CD4-positive, CD25-positive, alpha-beta regulatory T cell (primary cell): ENCODE measurements at regions not wholly inside any gene's neighbourhood (a gene's known extent, or its start where the extent isn't known, plus 50 kb on each side); places are given as distances from the start of the nearest gene placed in this dataset.
"Not testable (repeated sequence)": the region's sequence is repeated elsewhere in the genome, so short reads cannot be mapped to it uniquely, and the experiment has no call there.

Experiments
- ATAC-seq, 2 donors: fragments of 150-1000 bp; cut with Tn5 transposase; one replicate each; pipeline ENCODE4 v1.10.0; 2021; ENCODE audit warnings: low read depth in 2 of 2, moderate number of reproducible peaks in 2 of 2, moderate library complexity in 1 of 2
- DNase-seq, 3 donors: peaks; one replicate each; pipeline versions ENCODE4 v3.0.0 to v3.0.0-alpha.2; 2012 to 2022; ENCODE audit warnings: mixed read lengths in 1 of 3
- H3K27ac ChIP-seq: one replicate; pipeline ENCODE4 v1.7.0; 2013; ENCODE audit warnings: mild to moderate bottlenecking, low read length; ENCODE audit not compliant: insufficient read depth, poor library complexity, severe bottlenecking
- H3K27me3 ChIP-seq: one replicate; pipeline ENCODE4 v1.7.0; 2013; ENCODE audit warnings: low read length; ENCODE audit not compliant: control insufficient read depth, insufficient read depth
- H3K36me3 ChIP-seq: one replicate; pipeline ENCODE4 v1.7.0; 2013; ENCODE audit warnings: mild to moderate bottlenecking, low read length, moderate library complexity; ENCODE audit not compliant: control insufficient read depth, insufficient read depth
- H3K4me1 ChIP-seq: 2 replicates; pipeline ENCODE4 v1.7.0; 2013; ENCODE audit warnings: mild to moderate bottlenecking, low read length; ENCODE audit not compliant: insufficient read depth, control insufficient read depth, poor library complexity, severe bottlenecking
- H3K4me3 ChIP-seq: one replicate; pipeline ENCODE4 v1.7.0; 2013; ENCODE audit warnings: low read depth, mild to moderate bottlenecking, low read length, moderate library complexity
- H3K9me3 ChIP-seq, 2 experiments: 1 replicate in 1 of 2; 2 replicates in 1 of 2; pipeline ENCODE4 v1.7.0; 2013; ENCODE audit warnings: low read length in 2 of 2, mild to moderate bottlenecking in 1 of 2, moderate library complexity in 1 of 2; ENCODE audit not compliant: control insufficient read depth in 2 of 2
- H3K27ac Mint-ChIP-seq, 3 donors: one replicate each; pipeline ENCODE4 v1.8.0; 2020 to 2022; ENCODE audit warnings: mild to moderate bottlenecking in 3 of 3, mixed read lengths in 3 of 3, moderate library complexity in 2 of 3
- H3K27me3 Mint-ChIP-seq: one replicate; pipeline ENCODE4 v1.8.0; 2022; ENCODE audit warnings: mild to moderate bottlenecking, mixed read lengths
- H3K36me3 Mint-ChIP-seq: one replicate; pipeline ENCODE4 v1.8.0; 2020; ENCODE audit warnings: mixed read lengths
- H3K4me1 Mint-ChIP-seq, 4 donors: one replicate each; pipeline ENCODE4 v1.8.0; 2020 to 2022; ENCODE audit warnings: mixed read lengths in 4 of 4, mild to moderate bottlenecking in 1 of 4
- H3K4me3 Mint-ChIP-seq, 4 donors: one replicate each; pipeline ENCODE4 v1.8.0; 2020 to 2022; ENCODE audit warnings: mild to moderate bottlenecking in 4 of 4, mixed read lengths in 4 of 4, moderate library complexity in 3 of 4
- H3K9me3 Mint-ChIP-seq, 7 donors: one replicate each; pipeline ENCODE4 v1.8.0; 2020 to 2022; ENCODE audit warnings: mixed read lengths in 7 of 7, mild to moderate bottlenecking in 3 of 7, moderate library complexity in 2 of 7

GRCh38 chr5:119299242-119299614 lies 56.6 kb upstream of the TNFAIP8 start:
- H3K36me3 ChIP-seq, H3K9me3 ChIP-seq, H3K27me3 ChIP-seq, H3K27me3 Mint-ChIP-seq, DNase-seq, ATAC-seq: not testable (repeated sequence)
- H3K4me3 ChIP-seq = peak overlapping the region; percentile 37
- H3K27ac ChIP-seq = peak overlapping the region; percentile 76
- peaks cover 0 to 27% (median 0%) of the 10 kb centered on the region in 7 donors for H3K9me3 Mint-ChIP-seq
- peaks cover 29 to 69% (median 47%) of the 10 kb centered on the region in 4 donors for H3K4me1 Mint-ChIP-seq
- peaks cover 45% of the 10 kb centered on the region for H3K4me1 ChIP-seq
- H3K36me3 Mint-ChIP-seq = peaks cover 20% of the 10 kb centered on the region
- H3K27ac Mint-ChIP-seq = peak overlapping the region; percentile 97 to 99 (median 99)
- H3K4me3 Mint-ChIP-seq = peak overlapping the region; percentile 90 to 96 (median 92)

- H3K4me3 Mint-ChIP-seq = peak overlapping the region; percentile 90 to 96 (median 92)
- H3K27me3 Mint-ChIP-seq, H3K36me3 ChIP-seq, H3K27me3 ChIP-seq, H3K9me3 ChIP-seq: not testable (repeated sequence)
- Histone ChIP-seq H3K4me3 (peak overlapping the region; percentile 80), H3K4me1 (peaks cover 50% of the 10 kb centered on the region), H3K27ac (peak overlapping the region; percentile 76)
- H3K27ac Mint-ChIP-seq = peak overlapping the region; percentile 97 to 99 (median 99)
- DNase-seq (peak; percentile 72 to 87 (median 85)), ATAC-seq (peak in 1 of 2 donors; percentile 39)
- H3K36me3 Mint-ChIP-seq = peaks cover 19% of the 10 kb centered on the region
- peaks cover 34 to 69% (median 52%) of the 10 kb centered on the region in 4 donors for H3K4me1 Mint-ChIP-seq
- H3K9me3 Mint-ChIP-seq = peaks cover 0 to 22% (median 0%) of the 10 kb centered on the region in 7 donors
Observed at GRCh38 chr5:119299615-119300310, 56.1 kb upstream of the TNFAIP8 start.

GRCh38 chr5:119300311-119300670 lies 55.5 kb upstream of the TNFAIP8 start:
- H3K27ac Mint-ChIP-seq = peak overlapping the region; percentile 97 to 99 (median 99)
- peak overlapping the region; percentile 90 to 96 (median 92) for H3K4me3 Mint-ChIP-seq
- Histone ChIP-seq H3K27ac (peak overlapping the region; percentile 76), H3K4me3 (peak overlapping the region; percentile 80), H3K9me3 (no peaks in the 10 kb centered on the region), H3K27me3 (no peaks in the 10 kb centered on the region), H3K4me1 (peaks cover 56% of the 10 kb centered on the region), H3K36me3 (peaks cover 2% of the 10 kb centered on the region)
- peaks cover 0 to 21% (median 0%) of the 10 kb centered on the region in 7 donors for H3K9me3 Mint-ChIP-seq
- H3K27me3 Mint-ChIP-seq = no peaks in the 10 kb centered on the region
- ATAC-seq (no peak), DNase-seq (no peak)
- H3K4me1 Mint-ChIP-seq = peaks cover 34 to 73% (median 56%) of the 10 kb centered on the region in 4 donors
- peaks cover 17% of the 10 kb centered on the region for H3K36me3 Mint-ChIP-seq

- ATAC-seq (no peak), DNase-seq (no peak)
- peaks cover 0 to 19% (median 0%) of the 10 kb centered on the region in 7 donors for H3K9me3 Mint-ChIP-seq
- peaks cover 2% of the 10 kb centered on the region for H3K36me3 ChIP-seq
- H3K36me3 Mint-ChIP-seq = peaks cover 22% of the 10 kb centered on the region
- peaks cover 65% of the 10 kb centered on the region for H3K4me1 ChIP-seq
- H3K27ac ChIP-seq = peak overlapping the region; percentile 76
- H3K27ac Mint-ChIP-seq = peak overlapping the region; percentile 97 to 99 (median 99)
- H3K4me1 Mint-ChIP-seq = peaks cover 34 to 82% (median 64%) of the 10 kb centered on the region in 4 donors
- no peaks in the 10 kb centered on the region for H3K27me3 ChIP-seq
- no peaks in the 10 kb centered on the region for H3K27me3 Mint-ChIP-seq
- no peaks in the 10 kb centered on the region for H3K9me3 ChIP-seq
- H3K4me3 Mint-ChIP-seq = peak overlapping the region; percentile 5 to 96 (median 92)
- peak overlapping the region; percentile 80 for H3K4me3 ChIP-seq
Observed at GRCh38 chr5:119301210-119301609, 54.6 kb upstream of the TNFAIP8 start.

- Histone ChIP-seq H3K4me3 (peak overlapping the region; percentile 48), H3K27ac (peak overlapping the region; percentile 57), H3K27me3 (no peaks in the 10 kb centered on the region), H3K9me3 (no peaks in the 10 kb centered on the region), H3K36me3 (peaks cover 2% of the 10 kb centered on the region), H3K4me1 (peaks cover 72% of the 10 kb centered on the region)
- peak overlapping the region; percentile 86 to 99 (median 91) for H3K27ac Mint-ChIP-seq
- H3K4me3 Mint-ChIP-seq = peak overlapping the region in 3 of 4 donors; percentile 60 to 82 (median 75)
- peaks cover 0 to 15% (median 0%) of the 10 kb centered on the region in 7 donors for H3K9me3 Mint-ChIP-seq
- H3K27me3 Mint-ChIP-seq = no peaks in the 10 kb centered on the region
- ATAC-seq = no peak
- DNase-seq = no peak
- peaks cover 34 to 89% (median 68%) of the 10 kb centered on the region in 4 donors for H3K4me1 Mint-ChIP-seq
- peaks cover 22% of the 10 kb centered on the region for H3K36me3 Mint-ChIP-seq
Observed at GRCh38 chr5:119301906-119302305, 53.9 kb upstream of the TNFAIP8 start.

GRCh38 chr5:119302449-119302848 lies 53.4 kb upstream of the TNFAIP8 start:
- H3K4me3 Mint-ChIP-seq = peak overlapping the region; percentile 60 to 82 (median 72)
- H3K4me1 ChIP-seq = peaks cover 77% of the 10 kb centered on the region
- H3K36me3 ChIP-seq = peaks cover 2% of the 10 kb centered on the region
- peaks cover 0 to 12% (median 0%) of the 10 kb centered on the region in 7 donors for H3K9me3 Mint-ChIP-seq
- H3K4me3 ChIP-seq = peak overlapping the region; percentile 48
- H3K27ac Mint-ChIP-seq = peak overlapping the region; percentile 86 to 99 (median 91)
- no peaks in the 10 kb centered on the region for H3K27me3 ChIP-seq
- no peak for ATAC-seq
- peak overlapping the region; percentile 57 for H3K27ac ChIP-seq
- no peak for DNase-seq
- peaks cover 34 to 93% (median 72%) of the 10 kb centered on the region in 4 donors for H3K4me1 Mint-ChIP-seq
- H3K36me3 Mint-ChIP-seq = peaks cover 22% of the 10 kb centered on the region
- no peaks in the 10 kb centered on the region for H3K9me3 ChIP-seq
- H3K27me3 Mint-ChIP-seq = no peaks in the 10 kb centered on the region

GRCh38 chr5:119302916-119303897 lies 52.6 kb upstream of the TNFAIP8 start:
- peak overlapping the region; percentile 60 to 82 (median 72) for H3K4me3 Mint-ChIP-seq
- peak in 1 of 3 donors; percentile 45 for DNase-seq
- peaks cover 35 to 96% (median 73%) of the 10 kb centered on the region in 4 donors for H3K4me1 Mint-ChIP-seq
- H3K4me1 ChIP-seq = peaks cover 85% of the 10 kb centered on the region
- peak overlapping the region; percentile 48 for H3K4me3 ChIP-seq
- H3K27me3 Mint-ChIP-seq = no peaks in the 10 kb centered on the region
- H3K27ac Mint-ChIP-seq = peak overlapping the region; percentile 86 to 99 (median 91)
- H3K36me3 Mint-ChIP-seq = peaks cover 23% of the 10 kb centered on the region
- peak in 1 of 2 donors; percentile 48 for ATAC-seq
- peaks cover 0 to 8% (median 0%) of the 10 kb centered on the region in 7 donors for H3K9me3 Mint-ChIP-seq
- peak overlapping the region; percentile 57 for H3K27ac ChIP-seq
- no peaks in the 10 kb centered on the region for H3K27me3 ChIP-seq
- peaks cover 2% of the 10 kb centered on the region for H3K36me3 ChIP-seq
- no peaks in the 10 kb centered on the region for H3K9me3 ChIP-seq
